Peyer's patch (tissue), 4 donors: ENCODE measurements at regions not wholly inside any gene's neighbourhood (a gene's known extent, or its start where the extent isn't known, plus 50 kb on each side); places are given as distances from the start of the nearest gene placed in this dataset.

ENCODE experiments used
- CTCF ChIP-seq, 6 experiments: fragments of 450-650 bp in 4 of 6; fragments of 200-600 bp in 2 of 6; sonication (generic) in 1 of 6; IDR thresholded peaks; one replicate each; pipeline ENCODE4 v1.5.1; 2017 to 2019; ENCODE audit warnings: antibody characterized with exemption in 6 of 6, mild to moderate bottlenecking in 3 of 6, moderate library complexity in 1 of 6
- POLR2A ChIP-seq, 2 donors: fragments of 450-650 bp; IDR thresholded peaks; one replicate each; pipeline ENCODE4 v1.5.1; 2017; ENCODE audit warnings: antibody characterized with exemption in 2 of 2, mild to moderate bottlenecking in 2 of 2, moderate library complexity in 2 of 2

GRCh38 chr2:204278454-204278853 is 266.8 kb upstream of the PARD3B start:
- TF ChIP-seq CTCF (IDR thresholded peaks at IDR 0.05): no peak
- TF ChIP-seq POLR2A (IDR thresholded peaks at IDR 0.05): no peak
